CD4-positive, alpha-beta T cell (primary cell): ENCODE measurements at regions not wholly inside any gene's neighbourhood (a gene's known extent, or its start where the extent isn't known, plus 50 kb on each side); places are given as distances from the start of the nearest gene placed in this dataset.

Experiments
- ATAC-seq: fragments of 200-7000 bp; cut with Tn5 transposase; one replicate; pipeline ENCODE4 v1.10.0; 2022; ENCODE audit warnings: mild to moderate bottlenecking; ENCODE audit not compliant: poor library complexity
- CTCF ChIA-PET: fragments of 350-600 bp; sonication (Branson Sonifier 250); formaldehyde crosslinking; loops from one replicate; lab custom pipeline; 2021; ENCODE audit warnings: antibody characterized with exemption, inconsistent platforms; lab: Charles Lee
- POLR2A ChIA-PET: fragments of 350-600 bp; sonication (Branson Sonifier 250); formaldehyde crosslinking; loops from one replicate; lab custom pipeline; 2021; ENCODE audit warnings: antibody characterized with exemption, inconsistent platforms; lab: Charles Lee
- DNase-seq, 14 experiments: peaks; one replicate each; pipeline ENCODE4 v3.0.0-alpha.2; 2013 to 2020; ENCODE audit warnings: mixed read lengths in 2 of 14
- H3K27ac ChIP-seq, 2 donors: one replicate each; pipeline versions ENCODE4 v1.5.1 to v1.7.0; 2013; ENCODE audit warnings: low read length in 2 of 2, low read depth in 1 of 2, mild to moderate bottlenecking in 1 of 2
- H3K27me3 ChIP-seq, 2 experiments: 1 replicate in 1 of 2; 2 replicates in 1 of 2; pipeline versions ENCODE4 v1.6.1 to v1.7.0; 2013; ENCODE audit warnings: low read length in 2 of 2, control low read depth in 1 of 2, mild to moderate bottlenecking in 1 of 2, moderate library complexity in 1 of 2; ENCODE audit not compliant: insufficient read depth in 2 of 2, control insufficient read depth in 1 of 2
- H3K36me3 ChIP-seq: one replicate; pipeline ENCODE4 v1.6.1; 2013; ENCODE audit warnings: low read length, control low read depth; ENCODE audit not compliant: insufficient read depth
- H3K4me1 ChIP-seq: one replicate; pipeline ENCODE4 v1.6.1; 2013; ENCODE audit warnings: low read length, control low read depth; ENCODE audit not compliant: insufficient read depth
- H3K4me3 ChIP-seq: one replicate; pipeline ENCODE4 v1.5.1; 2013; ENCODE audit warnings: mild to moderate bottlenecking, low read length, moderate library complexity
- H3K9me3 ChIP-seq, 2 experiments: 1 replicate in 1 of 2; 2 replicates in 1 of 2; pipeline versions ENCODE4 v1.6.1 to v1.7.0; 2013; ENCODE audit warnings: low read length in 2 of 2, mild to moderate bottlenecking in 2 of 2, control low read depth in 1 of 2, moderate library complexity in 1 of 2; ENCODE audit not compliant: control insufficient read depth in 1 of 2, insufficient read depth in 1 of 2
- H3K27ac Mint-ChIP-seq: one replicate; pipeline ENCODE4 v1.8.0; 2020; ENCODE audit warnings: mixed read lengths
- H3K27me3 Mint-ChIP-seq: one replicate; pipeline ENCODE4 v1.8.0; 2021; ENCODE audit warnings: mixed read lengths
- H3K36me3 Mint-ChIP-seq: one replicate; pipeline ENCODE4 v1.8.0; 2021; ENCODE audit warnings: low read depth, mixed read lengths
- H3K4me1 Mint-ChIP-seq: one replicate; pipeline ENCODE4 v1.8.0; 2021; ENCODE audit warnings: low read depth, mixed read lengths
- H3K4me3 Mint-ChIP-seq: one replicate; pipeline ENCODE4 v1.8.0; 2020; ENCODE audit warnings: mild to moderate bottlenecking, mixed read lengths
- H3K9me3 Mint-ChIP-seq: one replicate; pipeline ENCODE4 v1.8.0; 2020; ENCODE audit warnings: mixed read lengths
- CTCF ChIP-seq: fragments of 200-600 bp; IDR thresholded peaks from one replicate; pipeline ENCODE4 v1.8.0; 2022; ENCODE audit warnings: antibody characterized with exemption, mild to moderate bottlenecking
- intact Hi-C, 2 experiments: fragments of 100-400 bp; cut with DNase I in 1 of 2; cut with micrococcal nuclease in 1 of 2; formaldehyde crosslinking; loops; one replicate each; pipeline versions ENCODE4 v1.15.1 to v1.9.0; 2023 to 2025; cut with DNase I, micrococcal nuclease

DNA sequence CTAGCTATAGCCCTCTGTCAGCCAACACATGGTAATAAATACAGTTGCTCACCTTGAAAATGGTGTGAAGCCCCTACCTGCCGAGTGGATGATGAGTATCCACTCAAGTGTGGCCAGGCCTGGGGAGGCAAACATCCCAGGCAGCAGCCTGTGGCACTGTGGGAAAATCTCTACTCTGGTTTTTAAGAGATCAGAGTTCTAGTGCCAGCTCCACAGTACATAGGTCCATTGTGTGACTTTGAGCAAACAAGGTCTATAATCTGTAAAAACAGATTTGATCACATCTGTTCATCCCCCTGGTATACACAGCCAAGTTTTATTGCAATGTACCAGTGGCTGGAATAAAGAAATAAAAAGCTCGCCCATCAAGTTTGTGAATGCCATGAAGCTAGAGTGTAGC lies 82.7 kb upstream of the ARMC2 start:
- H3K36me3 Mint-ChIP-seq, result no peaks in the 10 kb centered on the region
- H3K27ac Mint-ChIP-seq, result no peak overlapping the region
- ATAC-seq, result no peak
- Histone ChIP-seq H3K4me1 (no peaks in the 10 kb centered on the region), H3K36me3 (no peaks in the 10 kb centered on the region), H3K27me3 (no peaks in the 10 kb centered on the region), H3K27ac (no peak overlapping the region), H3K9me3 (no peaks in the 10 kb centered on the region), H3K4me3 (no peak overlapping the region)
- H3K9me3 Mint-ChIP-seq, result no peaks in the 10 kb centered on the region
- intact Hi-C loops, result no loop called here
- peaks cover 7% of the 10 kb centered on the region for H3K4me1 Mint-ChIP-seq
- no peak overlapping the region for H3K4me3 Mint-ChIP-seq
- CTCF ChIA-PET, result no interaction called here
- DNase-seq, result no peak
- no peaks in the 10 kb centered on the region for H3K27me3 Mint-ChIP-seq
- TF ChIP-seq CTCF, result no peak
- POLR2A ChIA-PET, result no interaction called here

GRCh38 chr6:108766419-108766818 lies 81.8 kb upstream of the ARMC2 start:
- ATAC-seq (no peak), DNase-seq (no peak)
- intact Hi-C loops, result no loop called here

GRCh38 chr6:108766886-108767285 lies 81.3 kb upstream of the ARMC2 start:
- no peaks in the 10 kb centered on the region for H3K36me3 Mint-ChIP-seq

More at GRCh38 chr6:108766419-108766818, 81.8 kb upstream of the ARMC2 start:
- no peak for TF ChIP-seq CTCF
- Histone ChIP-seq H3K27ac (no peak overlapping the region), H3K4me3 (no peak overlapping the region), H3K9me3 (no peaks in the 10 kb centered on the region), H3K4me1 (no peaks in the 10 kb centered on the region), H3K36me3 (no peaks in the 10 kb centered on the region), H3K27me3 (no peaks in the 10 kb centered on the region)
- ChIA-PET POLR2A (no interaction called here), CTCF (no interaction called here)
- Mint-ChIP-seq H3K4me1 (peaks cover 7% of the 10 kb centered on the region), H3K4me3 (no peak overlapping the region), H3K36me3 (no peaks in the 10 kb centered on the region), H3K27me3 (peaks cover 3% of the 10 kb centered on the region), H3K9me3 (no peaks in the 10 kb centered on the region), H3K27ac (no peak overlapping the region)

More at GRCh38 chr6:108766886-108767285, 81.3 kb upstream of the ARMC2 start:
- Mint-ChIP-seq H3K9me3 (no peaks in the 10 kb centered on the region), H3K27me3 (peaks cover 7% of the 10 kb centered on the region), H3K27ac (no peak overlapping the region), H3K4me1 (peaks cover 7% of the 10 kb centered on the region), H3K4me3 (no peak overlapping the region)
- Histone ChIP-seq H3K27ac (no peak overlapping the region), H3K9me3 (no peaks in the 10 kb centered on the region), H3K27me3 (no peaks in the 10 kb centered on the region), H3K36me3 (no peaks in the 10 kb centered on the region), H3K4me1 (no peaks in the 10 kb centered on the region), H3K4me3 (no peak overlapping the region)
- ChIA-PET CTCF (no interaction called here), POLR2A (no interaction called here)
- ATAC-seq, result no peak
- no peak for DNase-seq
- no peak for TF ChIP-seq CTCF
- intact Hi-C loops, result no loop called here
